CD4-positive, alpha-beta T cell treated with Interleukin-4 for 1 hour (primary cell): ENCODE measurements at regions not wholly inside any gene's neighbourhood (a gene's known extent, or its start where the extent isn't known, plus 50 kb on each side); places are given as distances from the start of the nearest gene placed in this dataset.
A peak's percentile ranks its signal among the peaks of the same experiment; 100 is the strongest.
"Not testable (repeated sequence)": the region's sequence is repeated elsewhere in the genome, so short reads cannot be mapped to it uniquely, and the experiment has no call there.

Experiments
- DNase-seq, 2 donors: peaks; one replicate each; pipeline ENCODE4 v3.0.0-alpha.2; 2020 to 2022

GRCh38 chr1:89436856-89437255 is 73.0 kb downstream of the GBP6 start:
- no peak for DNase-seq

- DNase-seq, result not testable (repeated sequence)
Measured at GRCh38 chr1:89438301-89438700, 74.4 kb downstream of the GBP6 start.

- DNase-seq, result no peak
Measured at GRCh38 chr1:89440911-89441310, 77.1 kb downstream of the GBP6 start.

- DNase-seq, result no peak
Measured at GRCh38 chr1:89444791-89445190, 79.8 kb upstream of the LRRC8B start.

GRCh38 chr1:89451011-89451410 is 73.6 kb upstream of the LRRC8B start:
- DNase-seq, result peak in 1 of 2 donors; percentile 25

- DNase-seq, result no peak
Measured at GRCh38 chr1:89453123-89453972, 71.3 kb upstream of the LRRC8B start.

- peak; percentile 58 to 77 for DNase-seq
Measured at GRCh38 chr1:89454845-89455521, 69.6 kb upstream of the LRRC8B start.

GRCh38 chr1:89457046-89457445 is 67.6 kb upstream of the LRRC8B start:
- no peak for DNase-seq

- no peak for DNase-seq
Measured at GRCh38 chr1:89459081-89459480, 65.5 kb upstream of the LRRC8B start.

GRCh38 chr1:89460325-89460724 is 64.3 kb upstream of the LRRC8B start:
- DNase-seq, result no peak

GRCh38 chr1:89462250-89462649 is 62.4 kb upstream of the LRRC8B start:
- DNase-seq, result no peak

GRCh38 chr1:89464008-89464407 is 60.6 kb upstream of the LRRC8B start:
- DNase-seq, result peak in 1 of 2 donors; percentile 34

- no peak for DNase-seq
Measured at GRCh38 chr1:89465201-89465600, 59.4 kb upstream of the LRRC8B start.

GRCh38 chr1:89466307-89466930 is 58.2 kb upstream of the LRRC8B start:
- DNase-seq, result no peak

- no peak for DNase-seq
Measured at GRCh38 chr1:89472253-89472652, 52.4 kb upstream of the LRRC8B start.

GRCh38 chr1:89472886-89473417 is 51.7 kb upstream of the LRRC8B start:
- DNase-seq, result no peak
